ENCODE measurements at regions not wholly inside any gene's neighbourhood (a gene's known extent, or its start where the extent isn't known, plus 50 kb on each side); places are given as distances from the start of the nearest gene placed in this dataset.
A peak's percentile ranks its signal among the peaks of the same experiment; 100 is the strongest.

- Histone ChIP-seq H3K9me3 (no peaks in the 10 kb centered on the region), H3K36me3 (no peaks in the 10 kb centered on the region), H3K4me3 (no peak overlapping the region), H3K27ac (no peak overlapping the region), H3K27me3 (no peaks in the 10 kb centered on the region), H3K4me1 (no peaks in the 10 kb centered on the region)
- no peak for DNase-seq
- intact Hi-C loops (cut with DNase I), result no loop called here
- no peak for TF ChIP-seq CTCF (IDR thresholded peaks at IDR 0.05)
- ATAC-seq, result no peak
Measured at GRCh38 chr5:143916451-143916850, 104.5 kb downstream of the HMHB1 start.

GRCh38 chr5:143918961-143919360 is 107.0 kb downstream of the HMHB1 start:
- Histone ChIP-seq H3K27me3 (no peaks in the 10 kb centered on the region), H3K4me3 (no peak overlapping the region), H3K9me3 (no peaks in the 10 kb centered on the region), H3K4me1 (no peaks in the 10 kb centered on the region), H3K27ac (no peak overlapping the region), H3K36me3 (no peaks in the 10 kb centered on the region)
- TF ChIP-seq CTCF (IDR thresholded peaks at IDR 0.05), result no peak
- ATAC-seq (no peak), DNase-seq (no peak)
- intact Hi-C loops (cut with DNase I), result no loop called here

- DNase-seq, result no peak
- no peaks in the 10 kb centered on the region for H3K4me1 ChIP-seq
Measured at GRCh38 chr5:143920772-143921171, 108.8 kb downstream of the HMHB1 start.

GRCh38 chr5:143921525-143922311 is 109.8 kb downstream of the HMHB1 start:
- H3K4me3 ChIP-seq, result no peak overlapping the region
- no peaks in the 10 kb centered on the region for H3K36me3 ChIP-seq
- no peak overlapping the region for H3K27ac ChIP-seq
- intact Hi-C loops (cut with DNase I), result no loop called here
- H3K27me3 ChIP-seq, result no peaks in the 10 kb centered on the region
- no peaks in the 10 kb centered on the region for H3K9me3 ChIP-seq
- no peak for TF ChIP-seq CTCF (IDR thresholded peaks at IDR 0.05)
- H3K4me1 ChIP-seq, result no peaks in the 10 kb centered on the region
- no peak for ATAC-seq
- no peak for DNase-seq

More at GRCh38 chr5:143920772-143921171, 108.8 kb downstream of the HMHB1 start:
- no peak overlapping the region for H3K4me3 ChIP-seq
- no peaks in the 10 kb centered on the region for H3K36me3 ChIP-seq
- intact Hi-C loops (cut with DNase I), result no loop called here
- H3K27me3 ChIP-seq, result no peaks in the 10 kb centered on the region
- no peak for ATAC-seq
- no peak overlapping the region for H3K27ac ChIP-seq
- no peaks in the 10 kb centered on the region for H3K9me3 ChIP-seq
- TF ChIP-seq CTCF (IDR thresholded peaks at IDR 0.05), result no peak

GRCh38 chr5:143922718-143923117 is 110.8 kb downstream of the HMHB1 start:
- ATAC-seq, result peak; percentile 72
- no peak for DNase-seq
- H3K36me3 ChIP-seq, result no peaks in the 10 kb centered on the region
- intact Hi-C loops (cut with DNase I), result no loop called here
- H3K4me1 ChIP-seq, result no peaks in the 10 kb centered on the region
- no peaks in the 10 kb centered on the region for H3K9me3 ChIP-seq
- no peak overlapping the region for H3K4me3 ChIP-seq
- H3K27me3 ChIP-seq, result no peaks in the 10 kb centered on the region
- no peak overlapping the region for H3K27ac ChIP-seq
- no peak for TF ChIP-seq CTCF (IDR thresholded peaks at IDR 0.05)

All from left lung (tissue), 4 donors.